Small intestine (tissue), 7 donors: ENCODE measurements at regions not wholly inside any gene's neighbourhood (a gene's known extent, or its start where the extent isn't known, plus 50 kb on each side); places are given as distances from the start of the nearest gene placed in this dataset.
"Not testable (repeated sequence)": the region's sequence is repeated elsewhere in the genome, so short reads cannot be mapped to it uniquely, and the experiment has no call there.

ENCODE experiments used
- DNase-seq, 2 donors: peaks; one replicate each; pipeline versions ENCODE4 v3.0.0 to v3.0.0-alpha.2; 2013
- FAIRE-seq: peaks from 2 replicates; lab custom pipeline; 2012; peaks lifted over from hg19 to GRCh38; lab: Jason Lieb, UNC
- H3K27ac ChIP-seq, 3 donors: one replicate each; pipeline ENCODE4 v1.5.1; 2013; ENCODE audit warnings: low read length in 2 of 3, mild to moderate bottlenecking in 2 of 3, control low read depth in 1 of 3, inconsistent platforms in 1 of 3, low read depth in 1 of 3, moderate library complexity in 1 of 3
- H3K27me3 ChIP-seq, 3 donors: one replicate each; pipeline ENCODE4 v1.6.1; 2013; ENCODE audit warnings: low read length in 3 of 3, inconsistent platforms in 1 of 3; ENCODE audit not compliant: control insufficient read depth in 3 of 3, insufficient read depth in 3 of 3
- H3K36me3 ChIP-seq, 3 donors: one replicate each; pipeline ENCODE4 v1.6.1; 2013; ENCODE audit warnings: low read length in 3 of 3, inconsistent platforms in 1 of 3, low read depth in 1 of 3, mild to moderate bottlenecking in 1 of 3, moderate library complexity in 1 of 3; ENCODE audit not compliant: control insufficient read depth in 3 of 3, insufficient read depth in 2 of 3
- H3K4me1 ChIP-seq, 3 donors: one replicate each; pipeline ENCODE4 v1.6.1; 2013; ENCODE audit warnings: low read length in 2 of 3, inconsistent platforms in 1 of 3, low read depth in 1 of 3, mild to moderate bottlenecking in 1 of 3, moderate library complexity in 1 of 3; ENCODE audit not compliant: control insufficient read depth in 3 of 3, insufficient read depth in 2 of 3
- H3K4me3 ChIP-seq, 3 donors: one replicate each; pipeline ENCODE4 v1.5.1; 2013; ENCODE audit warnings: low read length in 3 of 3, control low read depth in 1 of 3, inconsistent platforms in 1 of 3, low read depth in 1 of 3, mild to moderate bottlenecking in 1 of 3, moderate library complexity in 1 of 3
- H3K9me3 ChIP-seq, 2 donors: one replicate each; pipeline ENCODE4 v1.6.1; 2013; ENCODE audit warnings: low read depth in 1 of 2, low read length in 1 of 2; ENCODE audit not compliant: control insufficient read depth in 2 of 2, insufficient read depth in 1 of 2
- WGBS, 3 donors: extraction: QIAGEN DNeasy Blood & Tissue Kit; methylation state at CpG; one replicate each; pipeline ENCODE4 v1.1.7; 2013; 5-methylcytosine and 5-hydroxymethylcytosine counted together
- donor health status: healthy with polysubstance abuse.
- donor health status: control.
- donor health status: control.
- donor health status: Bipolar disorder and iron deficiency.
- donor health status: healthy.

- 46 to 62% (median 50%) methylated on average over 9 of the region's 9 CpGs for WGBS, 3 donors
- no peak for FAIRE-seq
Observed at GRCh38 chr12:89059721-89060541, 292.4 kb downstream of the DUSP6 start.

GRCh38 chr12:89059056-89059455 is 293.2 kb downstream of the DUSP6 start:
- FAIRE-seq (no peak), DNase-seq (no peak)
- Histone ChIP-seq H3K4me1 (peaks cover 0 to 29% (median 3%) of the 10 kb centered on the region in 3 donors), H3K4me3 (no peak overlapping the region), H3K27ac (peak overlapping the region in 1 of 3 donors; percentile 53), H3K36me3 (no peaks in the 10 kb centered on the region), H3K27me3 (no peaks in the 10 kb centered on the region), H3K9me3 (no peaks in the 10 kb centered on the region)
- WGBS, 3 donors, result 77 to 90% (median 85%) methylated on average over 3 of the region's 3 CpGs

More at GRCh38 chr12:89059721-89060541, 292.4 kb downstream of the DUSP6 start:
- Histone ChIP-seq H3K9me3 (no peaks in the 10 kb centered on the region), H3K4me3 (no peak overlapping the region), H3K36me3 (no peaks in the 10 kb centered on the region), H3K27me3 (no peaks in the 10 kb centered on the region), H3K4me1 (peaks cover 0 to 29% (median 3%) of the 10 kb centered on the region in 3 donors), H3K27ac (peak overlapping the region in 1 of 3 donors; percentile 53)
- peak in 1 of 2 donors; percentile 58 for DNase-seq

DNA sequence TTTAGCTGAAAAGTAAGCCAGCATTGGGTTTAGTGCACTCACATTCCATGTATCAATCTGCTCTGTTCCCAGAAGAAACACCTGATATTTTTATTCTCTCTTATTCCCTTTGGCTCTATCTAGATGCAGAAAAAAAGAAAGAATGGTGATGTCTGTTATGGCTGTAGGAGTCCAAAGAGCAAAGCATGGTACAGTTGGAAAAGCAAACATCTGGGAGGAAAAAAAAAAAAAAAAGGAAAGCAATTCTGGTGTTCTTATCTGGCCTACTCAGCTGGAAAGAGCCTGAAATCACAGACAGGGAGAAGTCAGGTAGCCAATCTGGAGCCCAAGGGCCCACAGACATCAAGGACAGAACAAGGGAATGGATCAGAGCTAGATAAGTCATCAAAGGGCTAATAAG is 293.9 kb downstream of the DUSP6 start:
- FAIRE-seq, result no peak

GRCh38 chr12:89053817-89054216 is 298.5 kb downstream of the DUSP6 start:
- H3K4me1 ChIP-seq, result peaks cover 0 to 19% (median 3%) of the 10 kb centered on the region in 3 donors
- H3K36me3 ChIP-seq, FAIRE-seq, H3K27me3 ChIP-seq, DNase-seq, H3K27ac ChIP-seq, H3K4me3 ChIP-seq: not testable (repeated sequence)
- 84 to 91% (median 89%) methylated on average over 4 of the region's 4 CpGs for WGBS, 3 donors
- peaks cover 0 to 16% of the 10 kb centered on the region in 2 donors for H3K9me3 ChIP-seq

More for the DNA sequence above, 293.9 kb downstream of the DUSP6 start:
- Histone ChIP-seq H3K27ac (peak overlapping the region in 1 of 3 donors; percentile 53), H3K4me3 (no peak overlapping the region), H3K36me3 (no peaks in the 10 kb centered on the region), H3K27me3 (no peaks in the 10 kb centered on the region), H3K4me1 (peaks cover 0 to 29% (median 3%) of the 10 kb centered on the region in 3 donors), H3K9me3 (peaks cover 0 to 5% of the 10 kb centered on the region in 2 donors)
- DNase-seq, result peak; percentile 44 to 82

DNA sequence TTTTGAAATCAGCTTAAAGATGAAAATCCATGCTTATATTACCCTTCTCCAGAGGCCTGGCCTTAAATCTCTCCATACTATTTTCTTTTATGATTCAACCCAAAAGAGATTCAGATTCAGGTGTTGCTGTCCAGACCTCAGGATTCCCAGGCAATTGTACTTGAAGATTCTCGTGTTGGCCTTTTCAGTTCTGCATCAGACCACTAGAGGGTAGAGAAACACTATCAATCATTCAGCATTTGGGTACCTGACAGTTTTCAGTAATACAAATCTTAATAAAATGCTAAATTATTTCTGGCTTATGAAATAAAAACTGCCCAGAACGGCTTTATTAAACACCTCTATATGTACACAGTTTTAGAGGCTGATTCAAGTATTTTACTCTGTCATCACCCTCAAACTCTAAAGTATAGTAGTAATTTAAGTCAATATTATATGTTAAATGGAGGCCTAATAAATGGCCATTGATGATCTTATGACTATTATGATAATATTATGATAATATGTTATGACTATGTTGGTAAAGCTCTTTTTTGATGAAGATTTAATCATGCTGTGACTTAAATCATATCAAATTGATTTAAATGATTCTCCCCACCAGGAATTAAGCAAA is 301.1 kb downstream of the DUSP6 start:
- FAIRE-seq (peak; percentile 77), DNase-seq (peak; percentile 75)
- H3K36me3 ChIP-seq, result no peaks in the 10 kb centered on the region
- 5 to 7% (median 7%) methylated on average over 2 of the region's 2 CpGs for WGBS, 3 donors
- no peak overlapping the region for H3K27ac ChIP-seq
- H3K4me1 ChIP-seq, result peaks cover 0 to 4% (median 0%) of the 10 kb centered on the region in 3 donors
- no peaks in the 10 kb centered on the region for H3K27me3 ChIP-seq
- H3K4me3 ChIP-seq, result no peak overlapping the region
- peaks cover 0 to 16% of the 10 kb centered on the region in 2 donors for H3K9me3 ChIP-seq

DNA sequence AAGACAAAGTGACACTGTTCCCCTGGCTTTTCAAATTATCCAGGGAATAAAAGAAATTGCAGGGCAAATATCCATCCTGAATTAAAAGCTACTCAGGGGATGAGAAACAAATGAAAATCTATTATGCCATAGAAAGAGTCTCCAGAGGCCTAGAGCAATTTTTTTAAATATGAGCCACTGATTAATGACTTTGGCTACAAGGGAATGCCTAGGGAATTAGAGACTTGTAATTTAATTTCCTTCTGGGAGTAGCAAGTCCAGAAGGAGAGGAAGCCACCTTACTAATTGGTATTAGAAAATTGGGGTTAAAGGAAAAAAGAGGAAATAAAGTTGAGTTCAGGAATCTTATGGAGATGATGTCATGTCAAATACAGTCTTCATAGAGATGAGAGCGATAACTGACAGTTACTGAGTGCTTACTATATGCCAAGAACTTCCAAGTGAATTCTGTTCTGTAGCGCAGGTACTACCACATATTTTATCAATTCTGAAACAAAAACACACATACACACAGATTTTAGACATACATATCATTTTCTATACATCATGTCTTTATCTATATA is 304.4 kb downstream of the DUSP6 start:
- Histone ChIP-seq H3K27ac (no peak overlapping the region), H3K36me3 (no peaks in the 10 kb centered on the region), H3K4me1 (peaks cover 0 to 4% (median 0%) of the 10 kb centered on the region in 3 donors), H3K27me3 (no peaks in the 10 kb centered on the region), H3K9me3 (peaks cover 0 to 6% of the 10 kb centered on the region in 2 donors), H3K4me3 (no peak overlapping the region)
- DNase-seq (no peak), FAIRE-seq (no peak)
- WGBS, 3 donors, result 91 to 100% (median 97%) methylated on average over 2 of the region's 2 CpGs

- no peaks in the 10 kb centered on the region for H3K9me3 ChIP-seq
- no peaks in the 10 kb centered on the region for H3K27me3 ChIP-seq
- H3K27ac ChIP-seq, result no peak overlapping the region
- H3K4me3 ChIP-seq, result no peak overlapping the region
- no peaks in the 10 kb centered on the region for H3K36me3 ChIP-seq
- WGBS, 3 donors, result 90 to 96% (median 92%) methylated on average over 2 of the region's 2 CpGs
- FAIRE-seq (no peak), DNase-seq (no peak)
- H3K4me1 ChIP-seq, result peaks cover 0 to 15% (median 0%) of the 10 kb centered on the region in 3 donors
Observed at GRCh38 chr12:89041078-89041477, 311.2 kb downstream of the DUSP6 start.

- Histone ChIP-seq H3K36me3 (no peaks in the 10 kb centered on the region), H3K4me3 (no peak overlapping the region), H3K9me3 (no peaks in the 10 kb centered on the region), H3K27ac (peak overlapping the region in 1 of 3 donors; percentile 32), H3K4me1 (peaks cover 0 to 15% (median 0%) of the 10 kb centered on the region in 3 donors), H3K27me3 (no peaks in the 10 kb centered on the region)
- no peak for FAIRE-seq
- peak in 1 of 2 donors; percentile 48 for DNase-seq
- WGBS, 3 donors, result 67 to 91% (median 73%) methylated on average over 10 of the region's 10 CpGs
Observed at GRCh38 chr12:89040146-89040964, 311.9 kb downstream of the DUSP6 start.
